ENCODE measurements at regions not wholly inside any gene's neighbourhood (a gene's known extent, or its start where the extent isn't known, plus 50 kb on each side); places are given as distances from the start of the nearest gene placed in this dataset.

GRCh38 chr13:62371737-62372136, 956.1 kb upstream of the PCDH20 start:
- TF ChIP-seq SP1 (IDR thresholded peaks at IDR 0.05) (no peak), ELF4 (IDR thresholded peaks at IDR 0.05) (no peak), ARNT (IDR thresholded peaks at IDR 0.05) (no peak), HDGF (IDR thresholded peaks at IDR 0.05; ENCODE audit: borderline replicate concordance) (no peak)

All from HEK293T (cell line).